ENCODE measurements at regions not wholly inside any gene's neighbourhood (a gene's known extent, or its start where the extent isn't known, plus 50 kb on each side); places are given as distances from the start of the nearest gene placed in this dataset.

GRCh38 chr10:27614776-27615175 lies 110.7 kb downstream of the RAB18 start:
- H3K4me1 ChIP-seq, result no peaks in the 10 kb centered on the region
- intact Hi-C loops (cut with DNase I; ENCODE audit: low total_unique reads), result no loop called here
- no peak overlapping the region for H3K27ac ChIP-seq
- no peak for DNase-seq
- H3K36me3 ChIP-seq, result no peaks in the 10 kb centered on the region
- no peaks in the 10 kb centered on the region for H3K9me3 ChIP-seq
- TF ChIP-seq POLR2A (IDR thresholded peaks at IDR 0.05), result no peak
- TF ChIP-seq CTCF (IDR thresholded peaks at IDR 0.05), result no peak
- H3K27me3 ChIP-seq, result no peaks in the 10 kb centered on the region
- no peak overlapping the region for H3K4me3 ChIP-seq

DNA sequence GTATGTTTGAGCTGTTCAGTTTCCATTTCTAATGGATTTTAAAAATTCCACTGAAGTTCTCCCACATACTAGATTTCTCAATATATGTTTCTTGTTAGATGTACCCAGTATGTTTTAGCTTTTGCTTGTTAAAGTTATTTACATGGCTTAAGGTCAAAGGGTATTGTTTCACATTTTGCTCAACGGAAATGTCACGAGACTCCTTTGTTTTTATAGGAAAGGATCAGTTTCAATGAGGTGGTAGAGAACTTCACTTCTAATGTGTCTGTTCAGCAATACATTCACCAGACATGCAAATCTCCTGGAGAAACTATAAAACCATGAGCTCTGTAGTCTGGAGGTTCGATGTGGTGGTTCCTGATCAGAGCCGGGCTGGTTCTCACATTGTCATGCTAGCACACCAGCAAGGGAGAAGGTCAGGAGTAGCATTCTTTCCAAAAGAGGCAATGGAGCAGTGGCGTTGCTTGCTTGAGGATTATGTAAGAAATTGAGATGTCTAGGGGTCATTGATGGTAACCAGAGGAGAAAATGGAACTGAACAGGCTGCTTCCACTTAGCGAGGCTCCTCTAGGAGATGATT lies 114.0 kb downstream of the RAB18 start:
- intact Hi-C loops (cut with DNase I; ENCODE audit: low total_unique reads), result no loop called here
- H3K27me3 ChIP-seq, result no peaks in the 10 kb centered on the region
- no peaks in the 10 kb centered on the region for H3K36me3 ChIP-seq
- H3K4me3 ChIP-seq, result no peak overlapping the region
- TF ChIP-seq CTCF (IDR thresholded peaks at IDR 0.05), result no peak
- DNase-seq, result no peak
- H3K27ac ChIP-seq, result peak overlapping the region; percentile 20 to 68
- H3K4me1 ChIP-seq, result no peaks in the 10 kb centered on the region
- no peaks in the 10 kb centered on the region for H3K9me3 ChIP-seq

DNA sequence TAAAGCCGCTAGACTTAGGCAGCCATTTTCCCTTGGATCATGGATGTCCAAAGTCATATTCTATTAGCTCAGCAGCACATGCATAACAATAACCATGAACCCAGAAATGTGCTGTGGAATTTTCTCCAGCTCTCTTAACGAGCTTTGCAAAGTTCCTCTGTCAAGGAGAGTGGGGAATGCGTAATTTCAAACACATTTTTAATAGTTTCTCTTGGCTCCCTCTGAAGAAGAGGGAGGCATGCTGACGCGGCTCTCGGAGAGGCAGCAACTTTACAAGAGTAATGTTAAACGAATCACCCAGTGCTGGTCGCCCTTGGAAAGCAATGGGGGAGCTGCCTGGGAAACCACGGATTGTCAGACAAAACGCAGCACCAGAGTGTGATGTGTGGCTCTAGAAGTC lies 114.8 kb downstream of the RAB18 start:
- peak overlapping the region; percentile 20 to 68 for H3K27ac ChIP-seq
- H3K4me1 ChIP-seq, result no peaks in the 10 kb centered on the region
- H3K9me3 ChIP-seq, result no peaks in the 10 kb centered on the region
- H3K36me3 ChIP-seq, result no peaks in the 10 kb centered on the region
- TF ChIP-seq POLR2A (IDR thresholded peaks at IDR 0.05), result no peak
- no peak for TF ChIP-seq CTCF (IDR thresholded peaks at IDR 0.05)
- intact Hi-C loops (cut with DNase I; ENCODE audit: low total_unique reads), result no loop called here
- H3K27me3 ChIP-seq, result no peaks in the 10 kb centered on the region
- peak in 1 of 2 donors; percentile 45 for DNase-seq
- no peak overlapping the region for H3K4me3 ChIP-seq

- Histone ChIP-seq H3K27ac (peak overlapping the region in 1 of 2 donors; percentile 68), H3K9me3 (no peaks in the 10 kb centered on the region), H3K4me1 (no peaks in the 10 kb centered on the region), H3K36me3 (no peaks in the 10 kb centered on the region), H3K27me3 (no peaks in the 10 kb centered on the region), H3K4me3 (no peak overlapping the region)
- no peak for TF ChIP-seq POLR2A (IDR thresholded peaks at IDR 0.05)
- no peak for TF ChIP-seq CTCF (IDR thresholded peaks at IDR 0.05)
- intact Hi-C loops (cut with DNase I; ENCODE audit: low total_unique reads), result no loop called here
- DNase-seq, result no peak
Observed at GRCh38 chr10:27619329-27619728, 115.2 kb downstream of the RAB18 start.

DNA sequence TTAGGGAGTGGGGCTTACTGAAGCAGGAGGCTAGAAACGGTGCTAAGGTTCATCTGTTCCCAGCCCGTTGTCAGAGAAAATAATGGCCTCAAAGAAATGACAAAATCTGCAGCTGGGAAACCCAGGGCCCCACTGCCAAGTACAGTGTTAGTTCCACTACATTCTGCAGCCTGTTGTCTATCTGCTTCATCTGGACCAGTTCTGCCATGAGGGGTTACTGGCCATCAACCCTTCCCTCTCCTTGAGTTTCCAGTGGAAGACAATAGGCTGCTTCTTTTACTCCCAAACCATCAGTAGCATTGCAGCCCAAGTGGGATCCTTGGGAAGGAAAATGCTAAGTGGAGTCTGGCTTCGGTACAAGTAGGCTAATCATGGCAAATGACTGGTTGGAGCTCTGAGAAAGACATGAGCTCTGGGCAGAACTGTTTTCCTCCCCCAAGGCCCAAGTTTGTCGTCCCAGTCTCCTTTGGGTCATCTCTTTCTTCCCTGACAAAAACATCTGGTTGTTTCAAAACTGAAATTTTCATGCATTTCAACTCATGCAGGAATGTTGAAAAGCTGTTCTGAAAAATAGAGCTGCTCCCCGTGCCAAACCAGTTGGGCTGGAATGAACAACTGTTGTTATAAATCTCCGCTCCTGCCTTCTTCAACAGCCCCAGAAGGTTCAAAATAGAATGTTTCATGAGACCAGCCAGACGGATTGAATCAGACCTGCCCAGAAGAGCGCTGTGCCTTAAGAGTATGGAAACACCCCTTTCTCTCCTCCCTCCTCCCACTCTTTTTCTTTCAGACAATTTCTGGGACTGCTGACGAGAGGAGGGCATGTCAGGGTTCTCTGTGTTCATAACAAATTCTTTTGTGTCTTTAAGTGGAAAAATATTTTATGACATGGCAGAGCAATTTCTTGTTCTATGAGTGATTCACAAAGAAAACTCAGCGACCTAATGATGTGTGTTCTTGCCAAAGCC lies 116.6 kb downstream of the RAB18 start:
- Histone ChIP-seq H3K9me3 (no peaks in the 10 kb centered on the region), H3K27me3 (no peaks in the 10 kb centered on the region), H3K4me3 (peak overlapping the region in 1 of 2 donors; percentile 4), H3K27ac (peak overlapping the region; percentile 68 to 70), H3K36me3 (no peaks in the 10 kb centered on the region), H3K4me1 (no peaks in the 10 kb centered on the region)
- peak; percentile 52 to 64 for DNase-seq
- intact Hi-C loops (cut with DNase I; ENCODE audit: low total_unique reads), result no loop called here
- no peak for TF ChIP-seq POLR2A (IDR thresholded peaks at IDR 0.05)
- TF ChIP-seq CTCF (IDR thresholded peaks at IDR 0.05), result no peak
